GM23338 (cell line): ENCODE measurements at regions not wholly inside any gene's neighbourhood (a gene's known extent, or its start where the extent isn't known, plus 50 kb on each side); places are given as distances from the start of the nearest gene placed in this dataset.

ENCODE experiments used
- ATAC-seq: fragments of 200-7000 bp; cut with Tn5 transposase; 3 replicates; pipeline ENCODE4 v1.9.1; 2020
- DNase-seq: peaks from one replicate; pipeline ENCODE4 v3.0.0-alpha.2; 2015; ENCODE audit warnings: low spot score
- H2AFZ ChIP-seq: fragments of 200-600 bp; sonication (generic); 2 replicates; pipeline ENCODE4 v1.8.0; 2016; ENCODE audit warnings: antibody characterized with exemption, mild to moderate bottlenecking, moderate library complexity
- H3F3A ChIP-seq: fragments of 200-600 bp; sonication (generic); replicated peaks from 2 replicates; pipeline ENCODE4 v1.8.0; 2017; ENCODE audit warnings: antibody characterized with exemption, mixed run types, low read depth
- H3K27ac ChIP-seq: fragments of 200-600 bp; sonication (generic); 2 replicates; pipeline ENCODE4 v1.6.1; 2016; ENCODE audit warnings: low read depth
- H3K27me3 ChIP-seq: fragments of 200-600 bp; sonication (generic); 2 replicates; pipeline ENCODE4 v1.8.0; 2016; ENCODE audit warnings: mild to moderate bottlenecking, mixed run types, moderate library complexity; ENCODE audit not compliant: insufficient read depth
- H3K36me3 ChIP-seq: fragments of 200-600 bp; sonication (generic); 2 replicates; pipeline ENCODE4 v1.8.0; 2016; ENCODE audit warnings: mild to moderate bottlenecking; ENCODE audit not compliant: insufficient read depth
- H3K4me1 ChIP-seq: fragments of 200-600 bp; sonication (generic); 2 replicates; pipeline ENCODE4 v1.8.0; 2016; ENCODE audit warnings: mild to moderate bottlenecking, moderate library complexity; ENCODE audit not compliant: insufficient read depth
- H3K4me2 ChIP-seq: fragments of 200-600 bp; sonication (generic); 2 replicates; pipeline ENCODE4 v1.7.1; 2017; ENCODE audit warnings: mixed run types
- H3K4me3 ChIP-seq: fragments of 200-600 bp; sonication (generic); 2 replicates; pipeline ENCODE4 v1.6.1; 2016; ENCODE audit warnings: mixed run types
- H3K79me2 ChIP-seq: fragments of 200-600 bp; sonication (generic); replicated peaks from 2 replicates; pipeline ENCODE4 v1.8.0; 2017; ENCODE audit warnings: mild to moderate bottlenecking; ENCODE audit not compliant: insufficient read depth
- H3K9me2 ChIP-seq: fragments of 200-600 bp; sonication (generic); 2 replicates; pipeline ENCODE4 v1.8.0; 2017; ENCODE audit not compliant: insufficient read depth
- H4K20me1 ChIP-seq: fragments of 200-600 bp; sonication (generic); replicated peaks from 2 replicates; pipeline ENCODE4 v1.8.0; 2017; ENCODE audit warnings: mild to moderate bottlenecking; ENCODE audit not compliant: insufficient read depth
- H3K27ac Mint-ChIP-seq: 2 replicates; pipeline ENCODE4 v1.8.0; 2020; ENCODE audit warnings: inconsistent platforms, mild to moderate bottlenecking, moderate library complexity, mixed read lengths
- H3K27me3 Mint-ChIP-seq: 3 replicates; pipeline ENCODE4 v1.8.0; 2022; ENCODE audit warnings: low read depth, mild to moderate bottlenecking, moderate library complexity, mixed read lengths, inconsistent platforms; ENCODE audit not compliant: insufficient read depth, poor library complexity
- H3K36me3 Mint-ChIP-seq: 3 replicates; pipeline ENCODE4 v1.8.0; 2021; ENCODE audit warnings: low read depth, mild to moderate bottlenecking, inconsistent platforms, moderate library complexity, mixed read lengths
- H3K4me1 Mint-ChIP-seq: 3 replicates; pipeline ENCODE4 v1.8.0; 2020; ENCODE audit warnings: mild to moderate bottlenecking, inconsistent platforms, mixed read lengths
- H3K4me3 Mint-ChIP-seq: 3 replicates; pipeline ENCODE4 v1.8.0; 2021; ENCODE audit warnings: moderate library complexity, mild to moderate bottlenecking, inconsistent platforms, mixed read lengths
- H3K9me3 Mint-ChIP-seq: 3 replicates; pipeline ENCODE4 v1.8.0; 2020; ENCODE audit warnings: moderate library complexity, mild to moderate bottlenecking, inconsistent platforms, mixed read lengths
- CREB1 ChIP-seq: fragments of 250-450 bp; sonication (Bioruptor Pico); IDR thresholded peaks from 2 replicates; pipeline ENCODE4 v1.5.0; 2020; ENCODE audit warnings: low read depth, mild to moderate bottlenecking, moderate library complexity
- CTCF ChIP-seq, 2 experiments: fragments of 200-600 bp in 1 of 2; sonication (generic) in 1 of 2; conservative IDR thresholded peaks; 2 replicates each; pipeline versions ENCODE4 v1.5.1 to v1.6.1; 2016 to 2017; ENCODE audit warnings: antibody characterized with exemption in 2 of 2, low read depth in 2 of 2, mild to moderate bottlenecking in 2 of 2, moderate library complexity in 1 of 2
- ETS1 ChIP-seq: IDR thresholded peaks from 2 replicates; pipeline ENCODE4 v1.6.1; 2016; ENCODE audit warnings: antibody characterized with exemption
- EZH2phosphoT487 ChIP-seq: fragments of 200-600 bp; sonication (generic); IDR thresholded peaks from one replicate; pipeline ENCODE4 v1.8.1; 2018; ENCODE audit warnings: antibody characterized with exemption; ENCODE audit not compliant: unreplicated experiment
- JUNB ChIP-seq: IDR thresholded peaks from one replicate; pipeline ENCODE4 v1.6.1; 2016; ENCODE audit warnings: antibody characterized with exemption; ENCODE audit not compliant: unreplicated experiment
- NANOG ChIP-seq: IDR thresholded peaks from 2 replicates; pipeline ENCODE4 v1.6.1; 2016; ENCODE audit warnings: antibody characterized with exemption, borderline replicate concordance
- STAT1 ChIP-seq: IDR thresholded peaks from one replicate; pipeline ENCODE4 v1.6.1; 2016; ENCODE audit warnings: antibody characterized with exemption; ENCODE audit not compliant: unreplicated experiment
- ZNF331 ChIP-seq: fragments of 250-450 bp; sonication (Bioruptor Pico); IDR thresholded peaks from 2 replicates; pipeline ENCODE4 v1.5.0; 2020; ENCODE audit warnings: low read depth, mild to moderate bottlenecking, moderate library complexity
- ZNF462 ChIP-seq: fragments of 250-450 bp; sonication (Bioruptor Pico); IDR thresholded peaks from 2 replicates; pipeline ENCODE4 v1.5.0; 2020; ENCODE audit warnings: mild to moderate bottlenecking, moderate library complexity

- Histone ChIP-seq H3K4me3 (no peak overlapping the region), H3K27ac (no peak overlapping the region), H3K9me2 (0 out of 2 replicates have a peak, but pooled peaks cover 3% of the 10 kb centered on the region), H3K4me1 (peaks cover 8% of the 10 kb centered on the region), H4K20me1 (no peaks in the 10 kb centered on the region), H3K27me3 (no peaks in the 10 kb centered on the region), H2AFZ (no peak overlapping the region), H3K4me2 (no peak overlapping the region), H3K36me3 (no peaks in the 10 kb centered on the region), H3K79me2 (no peaks in the 10 kb centered on the region), H3F3A (no peaks in the 10 kb centered on the region)
- H3K27me3 Mint-ChIP-seq, result no peaks in the 10 kb centered on the region
- H3K27ac Mint-ChIP-seq, result no peak overlapping the region
- H3K4me3 Mint-ChIP-seq, result no peak overlapping the region
- peak; percentile 50; the same call in 2 of the 3 replicates for ATAC-seq
- TF ChIP-seq STAT1, result no peak
- TF ChIP-seq CREB1 (CRISPR knock-in tag), result no peak
- no peak for TF ChIP-seq EZH2phosphoT487
- peak; percentile 38 to 61 for TF ChIP-seq CTCF (conservative IDR thresholded peaks at IDR 0.05; ENCODE audit: low read depth in 2 of 2)
- TF ChIP-seq ZNF462 (CRISPR knock-in tag), result no peak
- no peak for TF ChIP-seq JUNB
- no peak for TF ChIP-seq NANOG
- TF ChIP-seq ETS1, result no peak
- TF ChIP-seq ZNF331 (CRISPR knock-in tag), result no peak
- peak; percentile 59 for DNase-seq
- peaks cover 5% of the 10 kb centered on the region; the same call in 2 of the 3 replicates for H3K4me1 Mint-ChIP-seq
- H3K9me3 Mint-ChIP-seq, result peaks cover 6% of the 10 kb centered on the region; the same call in 2 of the 3 replicates
- no peaks in the 10 kb centered on the region for H3K36me3 Mint-ChIP-seq
Observed at GRCh38 chr3:109803274-109803673, 465.9 kb upstream of the DPPA4 start.
